Esophagus muscularis mucosa (tissue), 4 donors: ENCODE measurements at regions not wholly inside any gene's neighbourhood (a gene's known extent, or its start where the extent isn't known, plus 50 kb on each side); places are given as distances from the start of the nearest gene placed in this dataset.
"Not testable (repeated sequence)": the region's sequence is repeated elsewhere in the genome, so short reads cannot be mapped to it uniquely, and the experiment has no call there.

ENCODE experiments used
- DNase-seq: peaks from one replicate; pipeline ENCODE4 v3.0.0-alpha.2; 2017; ENCODE audit errors: extremely low spot score
- H3K27ac ChIP-seq, 4 donors: fragments of 200-600 bp; sonication (generic); replicated peaks in 1 of 4; 1 replicate in 3 of 4; 2 replicates in 1 of 4; pipeline ENCODE4 v1.5.1; 2016 to 2019; ENCODE audit warnings: mild to moderate bottlenecking in 1 of 4
- H3K27me3 ChIP-seq, 4 donors: fragments of 200-600 bp; sonication (generic); one replicate each; pipeline versions ENCODE4 v1.5.1 to v1.6.0; 2016 to 2019
- H3K36me3 ChIP-seq, 4 donors: fragments of 200-600 bp; sonication (generic); one replicate each; pipeline ENCODE4 v1.5.1; 2016 to 2019
- H3K4me1 ChIP-seq, 4 donors: fragments of 200-600 bp; sonication (generic); one replicate each; pipeline ENCODE4 v1.5.1; 2016 to 2019
- H3K4me3 ChIP-seq, 4 donors: fragments of 200-600 bp; sonication (generic); 1 replicate in 2 of 4; 2 replicates in 2 of 4; pipeline ENCODE4 v1.5.1; 2016 to 2019; ENCODE audit warnings: mild to moderate bottlenecking in 4 of 4, moderate library complexity in 1 of 4
- H3K9me3 ChIP-seq, 4 donors: fragments of 200-600 bp; sonication (generic); 1 replicate in 3 of 4; 2 replicates in 1 of 4; pipeline ENCODE4 v1.5.1; 2016 to 2019
- EP300 ChIP-seq: sonication (generic); formaldehyde crosslinking; IDR thresholded peaks from one replicate; pipeline ENCODE4 v1.6.1; 2017; ENCODE audit warnings: antibody characterized with exemption
- POLR2A ChIP-seq: fragments of 450-650 bp; IDR thresholded peaks from one replicate; pipeline ENCODE4 v1.6.1; 2017; ENCODE audit warnings: antibody characterized with exemption, moderate library complexity, mild to moderate bottlenecking, low read depth
- POLR2AphosphoS5 ChIP-seq, 2 donors: sonication (generic); formaldehyde crosslinking; IDR thresholded peaks; one replicate each; pipeline ENCODE4 v1.6.1; 2017; ENCODE audit warnings: antibody characterized with exemption in 2 of 2
- WGBS: methylation state at CpG from one replicate; pipeline ENCODE4 v1.1.5; 2018; 5-methylcytosine and 5-hydroxymethylcytosine counted together
- intact Hi-C: fragments of 100-400 bp; cut with DNase I; formaldehyde crosslinking; loops from one replicate; pipeline ENCODE4 v1.15.1; 2023
- TF ChIP-seq, protein P1 (sequence below), 3 experiments: fragments of 200-600 bp in 2 of 3; fragments of 450-650 bp in 1 of 3; sonication (generic) in 2 of 3; IDR thresholded peaks; one replicate each; pipeline ENCODE4 v1.5.1; 2017 to 2019; ENCODE audit warnings: antibody characterized with exemption in 3 of 3, mild to moderate bottlenecking in 2 of 3, moderate library complexity in 1 of 3

DNA sequence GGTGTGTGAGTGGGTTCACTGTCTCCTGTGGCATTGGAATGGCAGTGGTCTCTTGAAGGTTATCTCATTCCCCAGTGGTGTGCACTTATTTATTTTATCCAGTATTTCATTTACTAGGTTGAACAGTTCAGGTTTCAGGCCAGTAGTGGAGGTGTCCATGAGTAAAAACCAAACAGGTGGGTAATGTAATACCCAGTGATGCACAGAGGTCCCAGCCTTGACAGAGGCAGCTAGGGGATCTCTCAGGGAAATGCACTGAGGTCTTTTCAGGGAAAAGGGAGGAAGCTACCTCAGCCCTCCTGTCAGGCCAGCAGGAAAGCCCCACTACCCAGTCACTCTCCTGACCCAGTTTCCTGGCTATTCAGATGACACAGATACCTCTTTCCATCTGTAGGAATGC is 403.6 kb downstream of the UTRN start:
- H3K9me3 ChIP-seq: peaks cover 0 to 17% (median 11%) of the 10 kb centered on the region in 4 donors
- H3K4me1 ChIP-seq: peaks cover 0 to 4% (median under 1%) of the 10 kb centered on the region in 4 donors
- no peak overlapping the region for H3K27ac ChIP-seq
- peaks cover 0 to 4% (median 2%) of the 10 kb centered on the region in 4 donors for H3K36me3 ChIP-seq
- intact Hi-C loops: no loop called here
- H3K4me3 ChIP-seq: no peak overlapping the region
- no peak for TF ChIP-seq EP300
- no peak for TF ChIP-seq POLR2AphosphoS5 (IDR thresholded peaks at IDR 0.05)
- TF ChIP-seq, protein P1, sequence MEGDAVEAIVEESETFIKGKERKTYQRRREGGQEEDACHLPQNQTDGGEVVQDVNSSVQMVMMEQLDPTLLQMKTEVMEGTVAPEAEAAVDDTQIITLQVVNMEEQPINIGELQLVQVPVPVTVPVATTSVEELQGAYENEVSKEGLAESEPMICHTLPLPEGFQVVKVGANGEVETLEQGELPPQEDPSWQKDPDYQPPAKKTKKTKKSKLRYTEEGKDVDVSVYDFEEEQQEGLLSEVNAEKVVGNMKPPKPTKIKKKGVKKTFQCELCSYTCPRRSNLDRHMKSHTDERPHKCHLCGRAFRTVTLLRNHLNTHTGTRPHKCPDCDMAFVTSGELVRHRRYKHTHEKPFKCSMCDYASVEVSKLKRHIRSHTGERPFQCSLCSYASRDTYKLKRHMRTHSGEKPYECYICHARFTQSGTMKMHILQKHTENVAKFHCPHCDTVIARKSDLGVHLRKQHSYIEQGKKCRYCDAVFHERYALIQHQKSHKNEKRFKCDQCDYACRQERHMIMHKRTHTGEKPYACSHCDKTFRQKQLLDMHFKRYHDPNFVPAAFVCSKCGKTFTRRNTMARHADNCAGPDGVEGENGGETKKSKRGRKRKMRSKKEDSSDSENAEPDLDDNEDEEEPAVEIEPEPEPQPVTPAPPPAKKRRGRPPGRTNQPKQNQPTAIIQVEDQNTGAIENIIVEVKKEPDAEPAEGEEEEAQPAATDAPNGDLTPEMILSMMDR (IDR thresholded peaks at IDR 0.05): no peak
- TF ChIP-seq POLR2A: no peak
- H3K27me3 ChIP-seq: no peaks in the 10 kb centered on the region
- no peak for DNase-seq

- 88% methylated on average over 3 of the region's 3 CpGs for WGBS
- Histone ChIP-seq H3K4me1 (no peaks in the 10 kb centered on the region), H3K36me3 (peaks cover 0 to 4% (median 2%) of the 10 kb centered on the region in 4 donors), H3K27ac (no peak overlapping the region), H3K4me3 (no peak overlapping the region), H3K27me3 (no peaks in the 10 kb centered on the region), H3K9me3 (peaks cover 0 to 17% (median 11%) of the 10 kb centered on the region in 4 donors)
- TF ChIP-seq EP300 (no peak), POLR2A (no peak), POLR2AphosphoS5 (IDR thresholded peaks at IDR 0.05) (no peak)
- TF ChIP-seq, protein P1 (IDR thresholded peaks at IDR 0.05): no peak
- no peak for DNase-seq
- intact Hi-C loops: no loop called here
Measured at GRCh38 chr6:144689503-144690040, 404.4 kb downstream of the UTRN start.

GRCh38 chr6:144690133-144690532 is 405.0 kb downstream of the UTRN start:
- Histone ChIP-seq H3K36me3 (peaks cover 0 to 4% (median 2%) of the 10 kb centered on the region in 4 donors), H3K4me1 (no peaks in the 10 kb centered on the region), H3K9me3 (peaks cover 0 to 17% (median 11%) of the 10 kb centered on the region in 4 donors), H3K27me3 (no peaks in the 10 kb centered on the region), H3K27ac (no peak overlapping the region), H3K4me3 (no peak overlapping the region)
- TF ChIP-seq EP300 (no peak), POLR2AphosphoS5 (IDR thresholded peaks at IDR 0.05) (no peak)
- TF ChIP-seq, protein P1 (IDR thresholded peaks at IDR 0.05): no peak
- no peak for DNase-seq
- 83% methylated on average over 1 of the region's 1 CpG for WGBS
- intact Hi-C loops: no loop called here

DNA sequence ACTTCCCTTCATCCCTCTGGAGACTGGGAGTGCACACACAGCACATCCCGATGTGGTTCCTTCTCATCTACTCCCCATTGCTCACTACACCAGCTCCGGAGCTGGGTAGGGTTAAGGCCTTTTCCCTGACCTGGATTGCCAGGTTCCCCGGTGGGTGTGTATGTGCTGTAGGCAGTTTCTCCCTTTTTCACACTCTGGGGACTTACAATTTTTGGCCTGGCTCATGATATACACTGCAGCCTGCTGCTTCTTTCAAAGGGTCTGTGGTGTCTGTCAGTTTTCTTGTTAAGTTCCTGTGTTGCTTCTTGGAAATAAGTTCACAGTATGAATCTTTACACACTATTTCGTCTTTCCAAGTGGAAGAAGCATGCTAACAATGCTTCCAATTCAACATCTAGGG is 405.5 kb downstream of the UTRN start:
- DNase-seq: no peak
- no peaks in the 10 kb centered on the region for H3K27me3 ChIP-seq
- H3K27ac ChIP-seq: no peak overlapping the region
- H3K36me3 ChIP-seq: peaks cover 0 to 4% (median 2%) of the 10 kb centered on the region in 4 donors
- intact Hi-C loops: no loop called here
- no peak for TF ChIP-seq POLR2A
- no peak for TF ChIP-seq EP300
- TF ChIP-seq, protein P1 (IDR thresholded peaks at IDR 0.05): no peak
- TF ChIP-seq POLR2AphosphoS5 (IDR thresholded peaks at IDR 0.05): no peak
- no peaks in the 10 kb centered on the region for H3K4me1 ChIP-seq
- WGBS: 63% methylated on average over 3 of the region's 4 CpGs
- H3K4me3 ChIP-seq: no peak overlapping the region
- peaks cover 0 to 17% (median 11%) of the 10 kb centered on the region in 4 donors for H3K9me3 ChIP-seq

DNA sequence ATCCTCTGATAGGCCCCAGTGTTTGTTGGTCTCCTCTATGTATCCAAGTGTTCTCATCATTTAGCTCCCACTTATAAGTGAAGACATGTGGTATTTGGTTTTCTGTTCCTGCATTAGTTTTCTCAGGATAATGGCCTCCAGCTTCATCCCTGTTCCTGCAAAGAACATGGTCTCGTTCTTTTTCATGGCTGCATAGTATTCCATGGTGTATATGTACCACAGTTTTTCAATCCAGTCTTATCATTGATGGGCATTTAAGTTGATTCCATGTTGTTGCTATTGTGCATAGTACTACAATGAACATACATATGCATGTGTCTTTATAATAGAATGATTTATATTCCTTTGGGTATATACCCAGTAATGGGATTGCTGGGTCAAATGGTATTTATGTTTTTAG is 406.9 kb downstream of the UTRN start:
- intact Hi-C loops: not testable (repeated sequence)
- 100% methylated on average over 1 of the region's 1 CpG for WGBS
- peaks cover 0 to 13% (median 12%) of the 10 kb centered on the region in 4 donors for H3K4me1 ChIP-seq

More for the DNA sequence above, 406.9 kb downstream of the UTRN start:
- H3K27me3 ChIP-seq, H3K4me3 ChIP-seq, H3K36me3 ChIP-seq, DNase-seq, H3K27ac ChIP-seq: not testable (repeated sequence)
- peaks cover 0 to 13% (median 8%) of the 10 kb centered on the region in 4 donors for H3K9me3 ChIP-seq
